ENCODE measurements at regions not wholly inside any gene's neighbourhood (a gene's known extent, or its start where the extent isn't known, plus 50 kb on each side); places are given as distances from the start of the nearest gene placed in this dataset.

GRCh38 chr4:11152684-11153083 lies 276.0 kb downstream of the HS3ST1 start:
- TF ChIP-seq NFE2L1 (CRISPR knock-in tag; IDR thresholded peaks at IDR 0.05) (no peak), OVOL2 (CRISPR knock-in tag; IDR thresholded peaks at IDR 0.05; ENCODE audit: borderline replicate concordance) (no peak), GTF2I (CRISPR knock-in tag; conservative IDR thresholded peaks at IDR 0.05) (no peak), NR3C1 (CRISPR knock-in tag; conservative IDR thresholded peaks at IDR 0.05; ENCODE audit: low read depth) (no peak), ATF1 (CRISPR knock-in tag; IDR thresholded peaks at IDR 0.05) (no peak), CDX4 (CRISPR knock-in tag; IDR thresholded peaks at IDR 0.05; ENCODE audit: borderline replicate concordance) (no peak), ZNF138 (CRISPR knock-in tag; conservative IDR thresholded peaks at IDR 0.05) (no peak), USF1 (CRISPR knock-in tag; IDR thresholded peaks at IDR 0.05) (no peak), RELA (CRISPR knock-in tag; IDR thresholded peaks at IDR 0.05; ENCODE audit: borderline replicate concordance) (no peak), HMGA2 (CRISPR knock-in tag; IDR thresholded peaks at IDR 0.05) (no peak), JUN (CRISPR knock-in tag; IDR thresholded peaks at IDR 0.05) (no peak), PREB (CRISPR knock-in tag; IDR thresholded peaks at IDR 0.05; ENCODE audit: borderline replicate concordance) (no peak), TEAD1 (CRISPR knock-in tag; IDR thresholded peaks at IDR 0.05) (no peak)
- ChIA-PET CTCF (no interaction called here), POLR2A (no interaction called here)
- Mint-ChIP-seq H3K4me1 (peaks cover 33% of the 10 kb centered on the region), H3K9me3 (peaks cover 67% of the 10 kb centered on the region), H3K27me3 (ENCODE audit: low read depth) (no peaks in the 10 kb centered on the region; the same call in 1 of the 2 replicates), H3K4me3 (no peak overlapping the region), H3K27ac (no peak overlapping the region), H3K36me3 (peaks cover 55% of the 10 kb centered on the region)
- ATAC-seq (no peak), DNase-seq (ENCODE audit: low spot score) (no peak)

- Mint-ChIP-seq H3K36me3 (peaks cover 51% of the 10 kb centered on the region), H3K4me3 (no peak overlapping the region), H3K4me1 (peaks cover 33% of the 10 kb centered on the region), H3K27ac (no peak overlapping the region), H3K27me3 (ENCODE audit: low read depth) (no peaks in the 10 kb centered on the region; the same call in 1 of the 2 replicates), H3K9me3 (peaks cover 59% of the 10 kb centered on the region)
- TF ChIP-seq NR3C1 (CRISPR knock-in tag; conservative IDR thresholded peaks at IDR 0.05; ENCODE audit: low read depth): no peak
- no peak for TF ChIP-seq OVOL2 (CRISPR knock-in tag; IDR thresholded peaks at IDR 0.05; ENCODE audit: borderline replicate concordance)
- TF ChIP-seq ZNF121 (CRISPR knock-in tag; IDR thresholded peaks at IDR 0.05): no peak
- TF ChIP-seq ZNF232 (CRISPR knock-in tag; IDR thresholded peaks at IDR 0.05): no peak
- no peak for TF ChIP-seq CDX4 (CRISPR knock-in tag; IDR thresholded peaks at IDR 0.05; ENCODE audit: borderline replicate concordance)
- TF ChIP-seq PRRX2 (CRISPR knock-in tag; IDR thresholded peaks at IDR 0.05): no peak
- TF ChIP-seq GTF2I (CRISPR knock-in tag; conservative IDR thresholded peaks at IDR 0.05): no peak
- no peak for TF ChIP-seq USF1 (CRISPR knock-in tag; IDR thresholded peaks at IDR 0.05)
- no peak for TF ChIP-seq ZNF423 (CRISPR knock-in tag; IDR thresholded peaks at IDR 0.05)
- no peak for TF ChIP-seq GRHL2 (CRISPR knock-in tag; IDR thresholded peaks at IDR 0.05; ENCODE audit: insufficient replicate concordance, severe bottlenecking)
- no peak for TF ChIP-seq TEAD4 (CRISPR knock-in tag; IDR thresholded peaks at IDR 0.05)
- TF ChIP-seq STAT6 (CRISPR knock-in tag; conservative IDR thresholded peaks at IDR 0.05; ENCODE audit: low read depth): no peak
- no peak for TF ChIP-seq ZNF396 (CRISPR knock-in tag; IDR thresholded peaks at IDR 0.05; ENCODE audit: borderline replicate concordance)
- TF ChIP-seq RORB (CRISPR knock-in tag; IDR thresholded peaks at IDR 0.05): no peak
- TF ChIP-seq ZNF219 (CRISPR knock-in tag; IDR thresholded peaks at IDR 0.05; ENCODE audit: borderline replicate concordance): no peak
- TF ChIP-seq EMX1 (CRISPR knock-in tag; IDR thresholded peaks at IDR 0.05): no peak
- TF ChIP-seq NFYB (CRISPR knock-in tag; conservative IDR thresholded peaks at IDR 0.05; ENCODE audit: low read depth): no peak
- ChIA-PET POLR2A (no interaction called here), CTCF (no interaction called here)
- no peak for DNase-seq (ENCODE audit: low spot score)
- no peak for ATAC-seq
These were observed 277.2 kb downstream of the HS3ST1 start for GRCh38 chr4:11151500-11151899.
